ENCODE measurements at regions not wholly inside any gene's neighbourhood (a gene's known extent, or its start where the extent isn't known, plus 50 kb on each side); places are given as distances from the start of the nearest gene placed in this dataset.
"Not testable (repeated sequence)": the region's sequence is repeated elsewhere in the genome, so short reads cannot be mapped to it uniquely, and the experiment has no call there.

GRCh38 chr10:53491774-53492173, 719.2 kb upstream of the MBL2 start:
- intact Hi-C loops (cut with DNase I; ENCODE audit: low total_unique reads): no loop called here
- DNase-seq (ENCODE audit: low spot score in 2 of 2): no peak
- WGBS, 2 donors: 35 to 39% methylated on average over 2 of the region's 2 CpGs
- H3K4me3 ChIP-seq (ENCODE audit: low read depth, poor library complexity, severe bottlenecking): no peak overlapping the region
- TF ChIP-seq, protein P1, sequence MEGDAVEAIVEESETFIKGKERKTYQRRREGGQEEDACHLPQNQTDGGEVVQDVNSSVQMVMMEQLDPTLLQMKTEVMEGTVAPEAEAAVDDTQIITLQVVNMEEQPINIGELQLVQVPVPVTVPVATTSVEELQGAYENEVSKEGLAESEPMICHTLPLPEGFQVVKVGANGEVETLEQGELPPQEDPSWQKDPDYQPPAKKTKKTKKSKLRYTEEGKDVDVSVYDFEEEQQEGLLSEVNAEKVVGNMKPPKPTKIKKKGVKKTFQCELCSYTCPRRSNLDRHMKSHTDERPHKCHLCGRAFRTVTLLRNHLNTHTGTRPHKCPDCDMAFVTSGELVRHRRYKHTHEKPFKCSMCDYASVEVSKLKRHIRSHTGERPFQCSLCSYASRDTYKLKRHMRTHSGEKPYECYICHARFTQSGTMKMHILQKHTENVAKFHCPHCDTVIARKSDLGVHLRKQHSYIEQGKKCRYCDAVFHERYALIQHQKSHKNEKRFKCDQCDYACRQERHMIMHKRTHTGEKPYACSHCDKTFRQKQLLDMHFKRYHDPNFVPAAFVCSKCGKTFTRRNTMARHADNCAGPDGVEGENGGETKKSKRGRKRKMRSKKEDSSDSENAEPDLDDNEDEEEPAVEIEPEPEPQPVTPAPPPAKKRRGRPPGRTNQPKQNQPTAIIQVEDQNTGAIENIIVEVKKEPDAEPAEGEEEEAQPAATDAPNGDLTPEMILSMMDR (IDR thresholded peaks at IDR 0.05): no peak
- TF ChIP-seq POLR2A (IDR thresholded peaks at IDR 0.05): no peak

GRCh38 chr10:53490553-53490952, 718.0 kb upstream of the MBL2 start:
- DNase-seq (ENCODE audit: low spot score in 2 of 2): no peak
- intact Hi-C loops (cut with DNase I; ENCODE audit: low total_unique reads): no loop called here
- 74 to 81% methylated on average over 1 of the region's 1 CpG for WGBS, 2 donors
- H3K4me3 ChIP-seq (ENCODE audit: low read depth, poor library complexity, severe bottlenecking): no peak overlapping the region
- no peak for TF ChIP-seq POLR2A (IDR thresholded peaks at IDR 0.05)
- TF ChIP-seq, protein P1 (IDR thresholded peaks at IDR 0.05): no peak

GRCh38 chr10:53489335-53490182, 717.0 kb upstream of the MBL2 start:
- DNase-seq (ENCODE audit: low spot score in 2 of 2): no peak
- 51 to 58% methylated on average over 5 of the region's 5 CpGs for WGBS, 2 donors
- H3K4me3 ChIP-seq (ENCODE audit: low read depth, poor library complexity, severe bottlenecking): no peak overlapping the region
- TF ChIP-seq, protein P1 (IDR thresholded peaks at IDR 0.05): no peak
- no peak for TF ChIP-seq POLR2A (IDR thresholded peaks at IDR 0.05)
- intact Hi-C loops (cut with DNase I; ENCODE audit: low total_unique reads): no loop called here

DNA sequence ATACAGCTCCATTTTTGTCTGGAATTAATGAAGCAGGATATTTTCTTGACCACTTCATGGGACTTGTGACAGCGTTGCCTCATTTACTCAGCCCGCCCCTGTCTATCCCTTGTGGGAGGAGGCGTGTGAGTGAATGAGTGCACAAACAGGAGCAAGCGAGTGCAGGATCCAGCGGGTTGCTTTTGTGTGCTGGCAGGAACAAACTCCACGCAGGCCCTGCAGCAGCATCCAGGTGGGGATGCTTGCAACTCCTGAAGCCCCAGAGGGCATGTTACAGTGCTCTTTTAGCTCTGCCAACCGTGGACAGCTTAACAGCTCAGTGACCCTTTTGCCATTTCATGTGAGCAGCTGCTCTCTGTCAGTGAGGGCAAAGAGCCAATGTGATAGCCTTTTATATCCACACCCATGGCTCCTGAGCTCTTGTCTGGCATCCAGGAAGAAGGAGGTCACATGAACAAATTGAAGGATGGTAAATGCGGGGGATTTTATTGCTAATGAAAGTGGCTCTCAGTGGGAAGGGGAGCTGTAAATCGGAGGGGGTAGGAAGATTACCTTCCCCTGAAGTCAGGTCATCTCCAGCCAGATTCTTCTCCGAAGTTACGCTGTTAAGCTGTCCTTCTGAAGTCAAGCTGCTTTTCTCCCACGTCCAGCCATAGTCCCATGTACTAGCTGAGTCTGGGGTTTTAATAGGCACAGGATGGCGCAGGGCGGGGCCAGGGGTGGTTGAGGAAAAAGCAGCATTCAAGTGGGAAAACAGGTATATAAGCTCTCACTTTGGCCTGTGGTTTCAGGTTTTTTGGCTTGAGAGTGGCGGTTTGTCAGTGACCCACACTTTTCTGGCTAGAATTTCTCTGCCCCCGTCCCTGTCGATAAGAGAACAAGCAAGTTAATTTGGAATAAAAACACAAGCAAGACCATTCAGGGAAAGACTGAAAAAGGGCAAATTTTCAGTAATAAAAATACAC, 714.7 kb upstream of the MBL2 start:
- H3K4me3 ChIP-seq (ENCODE audit: low read depth, poor library complexity, severe bottlenecking): no peak overlapping the region
- intact Hi-C loops (cut with DNase I; ENCODE audit: low total_unique reads): no loop called here
- TF ChIP-seq, protein P1 (IDR thresholded peaks at IDR 0.05): no peak
- TF ChIP-seq POLR2A (IDR thresholded peaks at IDR 0.05): no peak
- WGBS, 2 donors: 82 to 83% methylated on average over 17 of the region's 17 CpGs
- DNase-seq (ENCODE audit: low spot score in 2 of 2): no peak

- intact Hi-C loops (cut with DNase I; ENCODE audit: low total_unique reads); H3K4me3 ChIP-seq (ENCODE audit: low read depth, poor library complexity, severe bottlenecking); DNase-seq (ENCODE audit: low spot score in 2 of 2): not testable (repeated sequence)
- 79 to 80% methylated on average over 4 of the region's 4 CpGs for WGBS, 2 donors
Observed at GRCh38 chr10:53485422-53485821, 712.8 kb upstream of the MBL2 start.

GRCh38 chr10:53479365-53479764, 706.8 kb upstream of the MBL2 start:
- intact Hi-C loops (cut with DNase I; ENCODE audit: low total_unique reads): no loop called here
- WGBS, 2 donors: 53 to 54% methylated on average over 2 of the region's 2 CpGs
- no peak for DNase-seq (ENCODE audit: low spot score in 2 of 2)
- no peak for TF ChIP-seq POLR2A (IDR thresholded peaks at IDR 0.05)
- TF ChIP-seq, protein P1 (IDR thresholded peaks at IDR 0.05): no peak
- H3K4me3 ChIP-seq (ENCODE audit: low read depth, poor library complexity, severe bottlenecking): no peak overlapping the region
